HEK293T (cell line): ENCODE measurements at regions not wholly inside any gene's neighbourhood (a gene's known extent, or its start where the extent isn't known, plus 50 kb on each side); places are given as distances from the start of the nearest gene placed in this dataset.

Experiments used
- CTCF ChIA-PET: fragments of 350-600 bp; formaldehyde crosslinking; extraction: SDS; loops from one replicate; lab custom pipeline; 2021; ENCODE audit warnings: antibody characterized with exemption, inconsistent platforms; lab: Yijun Ruan, JAX
- POLR2A ChIA-PET: fragments of 350-600 bp; formaldehyde crosslinking; extraction: SDS; loops from one replicate; lab custom pipeline; 2020; ENCODE audit warnings: antibody characterized with exemption, inconsistent platforms; lab: Yijun Ruan, JAX
- DNase-seq: peaks from one replicate; pipeline ENCODE4 v3.0.0; 2012; ENCODE audit warnings: mixed read lengths; ENCODE audit errors: extremely low spot score
- ARNT ChIP-seq: fragments of 450-650 bp; IDR thresholded peaks from 2 replicates; pipeline ENCODE4 v1.6.1; 2017; ENCODE audit warnings: mild to moderate bottlenecking
- BHLHE40 ChIP-seq: fragments of 450-650 bp; IDR thresholded peaks from 2 replicates; pipeline ENCODE4 v1.6.1; 2016; ENCODE audit warnings: mild to moderate bottlenecking, moderate library complexity, borderline replicate concordance
- CTBP1 ChIP-seq: fragments of 450-650 bp; IDR thresholded peaks from 2 replicates; pipeline ENCODE4 v1.6.1; 2016; ENCODE audit warnings: borderline replicate concordance
- ELF4 ChIP-seq: fragments of 450-650 bp; IDR thresholded peaks from 2 replicates; pipeline ENCODE4 v1.6.1; 2017; ENCODE audit warnings: antibody characterized with exemption
- FOXA1 ChIP-seq: fragments of 450-650 bp; IDR thresholded peaks from 2 replicates; pipeline ENCODE4 v1.6.1; 2016; ENCODE audit warnings: mild to moderate bottlenecking
- FOXK2 ChIP-seq: fragments of 450-650 bp; IDR thresholded peaks from 2 replicates; pipeline ENCODE4 v1.6.1; 2016; ENCODE audit warnings: mild to moderate bottlenecking
- FOXM1 ChIP-seq: fragments of 450-650 bp; IDR thresholded peaks from 2 replicates; pipeline ENCODE4 v1.6.1; 2017; ENCODE audit warnings: mild to moderate bottlenecking, borderline replicate concordance
- HDGF ChIP-seq: fragments of 450-650 bp; IDR thresholded peaks from 2 replicates; pipeline ENCODE4 v1.6.1; 2017; ENCODE audit warnings: antibody characterized with exemption, borderline replicate concordance
- L3MBTL2 ChIP-seq: fragments of 450-650 bp; conservative IDR thresholded peaks from 2 replicates; pipeline ENCODE4 v1.6.1; 2016; ENCODE audit warnings: mild to moderate bottlenecking
- LEF1 ChIP-seq: fragments of 450-650 bp; IDR thresholded peaks from 2 replicates; pipeline ENCODE4 v1.6.1; 2017; ENCODE audit warnings: mild to moderate bottlenecking, borderline replicate concordance
- NFRKB ChIP-seq: fragments of 450-650 bp; IDR thresholded peaks from 2 replicates; pipeline ENCODE4 v1.6.1; 2016; ENCODE audit warnings: mild to moderate bottlenecking, moderate library complexity
- PKNOX1 ChIP-seq: fragments of 450-650 bp; IDR thresholded peaks from 2 replicates; pipeline ENCODE4 v1.6.1; 2016
- SP1 ChIP-seq: fragments of 450-650 bp; IDR thresholded peaks from 2 replicates; pipeline ENCODE4 v1.6.1; 2017
- SUZ12 ChIP-seq: fragments of 450-650 bp; IDR thresholded peaks from 2 replicates; pipeline ENCODE4 v1.6.1; 2016; ENCODE audit warnings: mild to moderate bottlenecking
- TARDBP ChIP-seq: fragments of 450-650 bp; IDR thresholded peaks from 2 replicates; pipeline ENCODE4 v1.6.1; 2016
- ZNF384 ChIP-seq: fragments of 450-650 bp; IDR thresholded peaks from 2 replicates; pipeline ENCODE4 v1.6.1; 2016

GRCh38 chr11:114758627-114759026 is 80.3 kb downstream of the NXPE2 start:
- ChIA-PET POLR2A (no interaction called here), CTCF (no interaction called here)
- no peak for TF ChIP-seq SUZ12

DNA sequence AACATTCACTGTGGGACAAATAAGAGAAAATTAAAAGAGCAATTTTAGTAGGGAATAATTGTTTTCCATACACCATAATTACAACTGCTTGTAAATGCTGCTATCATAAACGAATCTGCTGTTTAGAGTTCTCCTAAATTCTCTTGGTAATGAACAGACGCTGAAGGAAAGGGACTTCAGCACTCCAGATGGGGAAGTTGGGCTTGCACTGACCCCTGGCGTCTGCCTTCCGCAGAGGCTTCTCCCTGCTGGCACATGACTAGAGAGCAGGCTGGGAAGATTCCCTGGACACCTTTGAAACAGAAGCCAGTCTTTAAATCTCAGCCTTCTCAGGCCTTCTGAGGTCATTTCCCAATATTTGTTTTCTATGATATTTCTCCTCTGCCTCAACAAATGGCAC is 84.1 kb downstream of the NXPE2 start:
- CTCF ChIA-PET = no interaction called here
- no peak for TF ChIP-seq HDGF
- TF ChIP-seq FOXA1 = no peak
- no peak for TF ChIP-seq SUZ12
- TF ChIP-seq FOXK2 = no peak
- no peak for TF ChIP-seq TARDBP

More at GRCh38 chr11:114758627-114759026, 80.3 kb downstream of the NXPE2 start:
- DNase-seq = no peak

DNA sequence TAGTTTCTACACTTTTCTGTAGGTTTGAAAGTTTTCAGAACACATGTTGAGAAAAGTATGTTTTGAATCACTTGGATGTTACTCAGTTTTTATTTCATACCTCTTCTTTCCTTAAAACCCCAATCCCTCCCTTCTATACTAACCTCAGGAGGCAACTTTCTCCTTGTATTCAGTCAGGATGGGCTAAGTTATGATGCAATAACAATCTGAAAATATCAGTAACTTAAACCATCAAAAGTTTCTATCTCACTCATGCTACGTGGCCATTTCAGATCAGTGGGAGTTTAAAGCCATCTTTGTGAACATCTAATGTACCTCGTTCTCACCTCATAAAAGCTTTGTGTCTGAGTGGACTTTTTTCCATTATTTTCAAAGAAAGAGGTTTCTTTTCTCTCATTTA is 86.2 kb downstream of the NXPE2 start:
- no peak for DNase-seq
- ChIA-PET CTCF (no interaction called here), POLR2A (no interaction called here)
- TF ChIP-seq ZNF384 = no peak
- TF ChIP-seq ARNT = no peak
- TF ChIP-seq SUZ12 = no peak
- no peak for TF ChIP-seq FOXM1
- TF ChIP-seq NFRKB = no peak
- TF ChIP-seq FOXA1 = no peak
- TF ChIP-seq SP1 = no peak
- TF ChIP-seq BHLHE40 = no peak
- no peak for TF ChIP-seq ELF4
- TF ChIP-seq TARDBP = no peak

More for the DNA sequence above, 84.1 kb downstream of the NXPE2 start:
- peak; percentile 71 for DNase-seq
- POLR2A ChIA-PET = no interaction called here

DNA sequence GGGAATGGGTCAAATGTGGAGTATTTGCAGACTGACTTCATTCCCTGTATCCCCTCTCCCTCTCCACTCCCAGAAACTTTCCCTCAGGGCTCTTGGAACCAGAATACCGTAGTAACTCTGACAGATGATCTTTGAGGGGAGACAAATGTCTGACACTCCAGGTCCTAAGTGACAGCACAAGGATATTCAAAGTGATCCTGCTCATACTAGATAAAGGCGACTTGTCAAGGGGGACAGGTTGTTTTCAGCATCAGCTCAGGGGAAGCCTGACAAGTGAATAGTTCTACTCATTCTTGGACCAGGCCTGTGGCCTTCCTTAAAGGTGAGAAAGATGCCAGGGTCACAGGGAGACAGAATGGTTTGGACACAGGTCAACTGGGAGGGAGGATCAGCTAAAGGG is 92.8 kb downstream of the NXPE2 start:
- no peak for TF ChIP-seq ZNF384
- no peak for TF ChIP-seq FOXK2
- no peak for TF ChIP-seq SP1
- TF ChIP-seq FOXM1 = no peak
- no peak for TF ChIP-seq FOXA1
- DNase-seq = no peak
- CTCF ChIA-PET = no interaction called here
- POLR2A ChIA-PET = no interaction called here

- no peak for DNase-seq
- TF ChIP-seq PKNOX1 = no peak
- no peak for TF ChIP-seq SUZ12
- no peak for TF ChIP-seq ZNF384
- no peak for TF ChIP-seq LEF1
- TF ChIP-seq NFRKB = no peak
- no peak for TF ChIP-seq BHLHE40
- TF ChIP-seq FOXK2 = no peak
- TF ChIP-seq FOXM1 = no peak
- TF ChIP-seq ELF4 = no peak
- TF ChIP-seq ARNT = no peak
- no peak for TF ChIP-seq SP1
- TF ChIP-seq FOXA1 = no peak
- no peak for TF ChIP-seq TARDBP
- TF ChIP-seq HDGF = no peak
- no peak for TF ChIP-seq L3MBTL2
- TF ChIP-seq CTBP1 = no peak
- ChIA-PET POLR2A (no interaction called here), CTCF (interaction anchor here (0.6 to 1.4 kb wide), 8 partner anchors 8 to 905 kb away, joined by 3 to 4 read pairs (median 3); no protein-coding TSS in a partner anchor)
Observed at GRCh38 chr11:114773541-114774338, 95.4 kb downstream of the NXPE2 start.

- CTCF ChIA-PET = interaction anchor here (0.6 to 1.4 kb wide), 9 partner anchors 9 to 904 kb away, joined by 3 to 4 read pairs (median 3); no protein-coding TSS in a partner anchor
- TF ChIP-seq ARNT = no peak
- no peak for TF ChIP-seq ELF4
- no peak for TF ChIP-seq PKNOX1
- TF ChIP-seq TARDBP = no peak
- no peak for TF ChIP-seq FOXM1
- TF ChIP-seq NFRKB = no peak
- no peak for TF ChIP-seq SUZ12
- TF ChIP-seq L3MBTL2 = no peak
- TF ChIP-seq LEF1 = no peak
- POLR2A ChIA-PET = no interaction called here
- peak; percentile 74 for DNase-seq
Observed at GRCh38 chr11:114774599-114775361, 96.5 kb downstream of the NXPE2 start.
